Activated naive CD8-positive, alpha-beta T cell treated with anti-CD3 and anti-CD28 coated beads, Interleukin-2, amount 10 ng/mL, durations not matched to agents 7 days and 5 days (primary cell): ENCODE measurements at regions not wholly inside any gene's neighbourhood (a gene's known extent, or its start where the extent isn't known, plus 50 kb on each side); places are given as distances from the start of the nearest gene placed in this dataset.

Source experiments
- ATAC-seq: fragments of 150-1000 bp; cut with Tn5 transposase; one replicate; pipeline ENCODE4 v1.10.0; 2021; ENCODE audit warnings: low read depth, moderate library complexity
- POLR2A ChIA-PET: fragments of 350-600 bp; sonication (Branson Sonifier 250); formaldehyde crosslinking; loops from one replicate; lab custom pipeline; 2021; ENCODE audit warnings: antibody characterized with exemption; lab: Charles Lee
- DNase-seq: peaks from one replicate; pipeline ENCODE4 v3.0.0; 2021
- H3K27ac Mint-ChIP-seq: one replicate; pipeline ENCODE4 v1.8.0; 2022; ENCODE audit warnings: mild to moderate bottlenecking, mixed read lengths
- H3K27me3 Mint-ChIP-seq: one replicate; pipeline ENCODE4 v1.8.0; 2022; ENCODE audit warnings: mild to moderate bottlenecking, moderate library complexity, mixed read lengths
- H3K36me3 Mint-ChIP-seq: one replicate; pipeline ENCODE4 v1.8.0; 2021; ENCODE audit warnings: mild to moderate bottlenecking, mixed read lengths
- H3K4me1 Mint-ChIP-seq: one replicate; pipeline ENCODE4 v1.8.0; 2021; ENCODE audit warnings: mixed read lengths
- H3K4me3 Mint-ChIP-seq: one replicate; pipeline ENCODE4 v1.8.0; 2022; ENCODE audit warnings: mild to moderate bottlenecking, moderate library complexity, mixed read lengths
- H3K9me3 Mint-ChIP-seq: one replicate; pipeline ENCODE4 v1.8.0; 2021; ENCODE audit warnings: mixed read lengths

DNA sequence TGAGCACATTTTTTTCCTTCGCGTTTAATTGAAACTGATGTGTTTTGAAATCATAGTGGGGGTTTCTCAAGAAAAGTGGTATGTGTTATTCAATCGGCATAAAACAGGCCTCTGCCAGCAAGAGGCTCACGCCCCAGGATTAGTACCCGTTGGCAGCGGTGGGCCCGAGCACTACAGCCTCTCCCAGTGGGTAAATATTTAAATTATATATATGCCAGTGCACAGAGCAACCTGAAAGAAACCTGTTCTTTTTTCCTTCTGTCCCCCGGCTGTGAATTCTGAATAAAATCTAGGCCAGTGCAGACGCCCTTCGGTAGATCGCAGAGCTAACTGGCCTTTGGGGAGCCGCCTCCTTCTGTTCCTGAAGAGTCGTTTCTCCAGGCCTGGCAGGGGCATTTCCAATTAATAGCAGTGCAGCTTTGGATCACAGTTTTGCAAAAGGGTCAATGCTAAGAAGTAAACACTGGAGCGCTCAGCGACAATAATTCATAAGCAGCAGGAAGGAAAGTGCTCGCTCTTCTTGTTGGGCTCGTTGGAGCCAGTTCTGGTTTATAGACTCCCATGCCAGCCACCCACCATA, 202.8 kb upstream of the SALL3 start:
- Mint-ChIP-seq H3K36me3 (no peaks in the 10 kb centered on the region), H3K27ac (no peak overlapping the region), H3K4me3 (no peak overlapping the region), H3K4me1 (no peaks in the 10 kb centered on the region), H3K9me3 (no peaks in the 10 kb centered on the region), H3K27me3 (no peaks in the 10 kb centered on the region)
- POLR2A ChIA-PET = no interaction called here
- ATAC-seq (no peak), DNase-seq (no peak)

DNA sequence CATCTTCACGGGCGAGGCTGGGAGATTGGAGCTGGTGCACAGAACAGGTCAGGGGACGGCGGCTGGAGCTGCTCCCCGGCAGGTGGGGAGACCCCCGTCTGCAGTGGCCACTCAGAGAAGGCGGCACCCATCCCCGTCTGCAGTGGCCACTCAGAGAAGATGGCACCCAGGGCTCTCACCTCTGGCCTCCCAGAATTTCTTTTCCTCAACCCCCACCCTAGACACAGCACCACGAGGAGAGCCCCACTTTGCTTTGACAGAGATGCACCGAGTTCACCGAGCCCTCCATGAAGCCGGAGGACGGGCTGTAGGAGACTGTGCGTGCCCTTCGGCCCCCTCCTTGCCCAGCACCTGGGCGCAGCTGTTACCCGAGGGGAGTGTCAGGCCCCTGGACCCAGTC, 201.6 kb upstream of the SALL3 start:
- H3K9me3 Mint-ChIP-seq = no peaks in the 10 kb centered on the region
- no peaks in the 10 kb centered on the region for H3K27me3 Mint-ChIP-seq
- no peak for DNase-seq
- no peak overlapping the region for H3K27ac Mint-ChIP-seq
- no peaks in the 10 kb centered on the region for H3K4me1 Mint-ChIP-seq
- no peaks in the 10 kb centered on the region for H3K36me3 Mint-ChIP-seq
- no peak overlapping the region for H3K4me3 Mint-ChIP-seq
- POLR2A ChIA-PET = no interaction called here
- no peak for ATAC-seq

DNA sequence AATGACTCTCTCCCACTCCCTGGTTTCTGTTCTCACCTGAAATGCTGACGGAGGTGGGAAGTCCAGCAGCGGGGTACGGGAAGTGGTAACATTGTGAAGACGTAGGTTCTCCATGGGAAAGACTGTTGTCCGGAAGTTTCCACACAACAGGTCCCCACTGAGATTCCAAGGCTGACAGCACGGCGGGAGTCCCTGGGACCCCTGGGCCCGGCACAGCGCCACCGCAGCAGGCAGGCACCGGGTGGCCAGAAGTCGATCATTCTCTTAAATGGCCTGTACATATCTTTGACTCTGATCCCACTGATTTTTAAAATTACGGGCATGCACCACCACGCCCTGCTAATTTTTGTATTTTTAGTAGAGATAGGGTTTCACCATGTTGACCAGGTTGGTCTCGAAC, 201.0 kb upstream of the SALL3 start:
- Mint-ChIP-seq H3K27me3 (no peaks in the 10 kb centered on the region), H3K4me1 (no peaks in the 10 kb centered on the region), H3K9me3 (no peaks in the 10 kb centered on the region), H3K4me3 (no peak overlapping the region), H3K36me3 (no peaks in the 10 kb centered on the region), H3K27ac (no peak overlapping the region)
- no peak for ATAC-seq
- POLR2A ChIA-PET = no interaction called here
- no peak for DNase-seq

DNA sequence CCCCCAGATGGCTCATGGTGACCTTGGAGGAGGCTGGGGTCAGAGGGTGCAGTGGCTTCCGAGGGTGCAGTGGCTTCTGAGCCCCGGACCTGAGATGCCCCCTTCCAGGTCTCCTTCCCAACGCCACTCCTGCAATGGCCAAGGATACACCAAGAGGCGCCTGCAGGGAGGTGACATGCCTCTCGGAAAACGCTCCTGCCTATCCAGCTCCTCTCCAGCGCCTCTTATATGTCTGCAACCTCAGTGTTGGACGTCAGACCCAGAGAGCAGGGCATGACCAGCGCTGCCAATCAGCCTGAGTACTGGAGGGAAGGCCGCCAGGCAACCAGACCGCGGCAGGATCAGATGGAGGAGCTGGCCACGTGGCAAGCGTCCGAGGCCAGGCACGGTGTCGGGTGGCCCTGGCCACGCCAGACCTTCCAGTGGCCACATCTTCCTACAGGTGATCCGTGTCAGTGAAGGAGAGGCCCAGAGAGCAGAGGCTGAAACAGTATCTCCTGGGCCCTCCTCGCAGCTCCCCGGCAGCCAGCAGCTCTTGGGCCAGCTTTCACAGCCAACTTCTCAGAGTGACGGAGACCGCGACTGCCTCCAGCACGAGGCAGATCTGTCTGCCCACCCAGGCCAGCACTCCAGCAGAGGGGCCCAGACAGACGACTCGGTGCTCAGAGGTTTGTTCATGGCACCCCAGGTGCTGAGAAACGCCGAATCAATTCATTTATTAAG, 199.5 kb upstream of the SALL3 start:
- no peaks in the 10 kb centered on the region for H3K27me3 Mint-ChIP-seq
- H3K4me1 Mint-ChIP-seq = no peaks in the 10 kb centered on the region
- ATAC-seq (no peak), DNase-seq (no peak)
- H3K36me3 Mint-ChIP-seq = no peaks in the 10 kb centered on the region
- POLR2A ChIA-PET = no interaction called here
- H3K27ac Mint-ChIP-seq = no peak overlapping the region
- H3K9me3 Mint-ChIP-seq = no peaks in the 10 kb centered on the region
- no peak overlapping the region for H3K4me3 Mint-ChIP-seq

DNA sequence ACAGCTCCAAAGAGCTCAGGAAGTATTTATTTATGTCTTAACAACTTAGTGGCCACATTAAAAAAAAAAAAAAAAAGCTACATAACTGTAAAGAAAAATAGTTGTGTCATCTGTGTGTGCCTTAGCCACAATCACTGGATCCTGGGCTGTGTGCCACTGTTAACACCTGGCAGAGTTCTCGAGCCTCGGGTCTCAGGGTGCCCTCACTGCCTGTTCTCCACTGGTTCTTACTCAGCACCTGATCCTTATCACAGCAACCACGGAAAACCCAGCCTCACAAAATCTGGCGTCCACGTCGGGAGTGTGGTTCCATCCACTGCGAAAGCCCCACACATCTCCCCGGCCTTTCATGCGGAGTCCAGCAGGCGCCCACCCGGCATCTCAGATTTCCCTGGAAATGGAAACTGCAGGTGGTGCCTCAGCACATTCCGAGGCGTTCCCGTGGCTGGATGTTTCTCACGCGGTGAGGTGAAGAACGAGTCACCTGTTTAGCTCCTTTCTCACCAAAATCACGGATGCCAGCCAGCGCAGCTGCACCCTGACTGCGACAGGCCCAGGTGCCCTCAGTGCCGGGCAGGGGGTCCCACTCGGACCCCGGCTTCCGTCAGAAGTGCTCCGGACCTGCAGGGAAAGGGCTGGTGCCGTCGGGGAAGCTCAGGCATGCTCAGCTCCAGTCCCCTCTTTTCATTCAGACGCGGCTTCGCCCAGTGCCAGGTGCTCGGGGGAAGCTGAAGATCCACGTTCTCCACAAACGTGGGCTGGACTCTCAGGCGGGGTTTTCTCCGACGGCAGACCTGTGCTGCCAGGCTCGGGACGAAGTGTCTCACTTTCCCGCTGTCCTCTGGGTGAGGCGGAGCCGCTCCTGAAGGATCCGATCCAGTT, 198.7 kb upstream of the SALL3 start:
- ATAC-seq = no peak
- Mint-ChIP-seq H3K36me3 (no peaks in the 10 kb centered on the region), H3K9me3 (no peaks in the 10 kb centered on the region), H3K27ac (no peak overlapping the region), H3K27me3 (no peaks in the 10 kb centered on the region), H3K4me3 (no peak overlapping the region), H3K4me1 (no peaks in the 10 kb centered on the region)
- no peak for DNase-seq
- POLR2A ChIA-PET = no interaction called here

DNA sequence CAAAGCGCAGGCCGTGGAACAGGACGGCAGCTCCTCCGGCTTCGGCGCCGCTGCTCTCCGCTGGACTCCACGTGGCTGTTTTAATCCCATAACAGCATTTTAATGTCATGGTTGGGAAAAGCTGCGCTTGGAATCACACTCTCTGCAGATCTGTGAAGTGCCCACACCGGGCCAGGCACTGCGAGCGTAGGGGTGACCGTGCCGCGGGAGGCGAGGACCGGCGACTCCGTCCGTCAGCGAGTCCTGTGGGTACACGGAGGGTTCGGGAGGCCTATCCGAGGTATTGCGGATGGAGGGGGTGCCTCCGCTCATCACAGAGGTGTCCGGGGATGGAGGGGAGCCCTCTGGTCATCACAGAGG, 198.0 kb upstream of the SALL3 start:
- Mint-ChIP-seq H3K4me3 (no peak overlapping the region), H3K4me1 (no peaks in the 10 kb centered on the region), H3K9me3 (no peaks in the 10 kb centered on the region), H3K27me3 (no peaks in the 10 kb centered on the region), H3K27ac (no peak overlapping the region), H3K36me3 (no peaks in the 10 kb centered on the region)
- POLR2A ChIA-PET = no interaction called here
- no peak for DNase-seq
- ATAC-seq = no peak

DNA sequence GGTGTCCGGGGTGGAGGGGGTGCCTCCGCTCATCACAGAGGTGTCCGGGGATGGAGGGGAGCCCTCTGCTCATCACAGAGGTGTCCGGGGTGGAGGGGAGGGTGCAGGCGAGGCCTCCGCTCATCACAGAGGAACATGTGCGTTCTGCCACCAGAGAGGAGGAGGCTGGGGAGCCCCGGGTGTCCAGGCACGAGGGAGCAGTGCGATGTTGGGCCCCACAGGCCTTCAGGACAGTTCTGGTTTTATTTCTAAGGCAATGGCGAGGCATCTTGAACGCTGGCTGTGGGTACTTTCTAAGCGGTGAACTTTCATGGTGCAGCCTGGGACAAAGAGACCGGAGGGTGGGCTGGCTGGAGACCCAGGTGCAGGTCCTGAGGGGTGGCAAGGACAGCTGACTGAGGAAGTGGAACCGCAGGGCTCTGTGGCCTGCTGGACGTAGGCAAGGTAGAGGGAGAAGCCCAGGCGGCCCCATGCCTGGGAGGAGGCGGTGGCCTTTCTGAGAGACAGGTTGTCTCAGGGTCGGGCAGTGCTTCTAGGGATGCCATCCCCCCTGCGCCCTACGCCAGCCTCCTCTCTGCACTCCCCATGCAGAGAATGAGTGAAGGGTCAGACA, 196.6 kb upstream of the SALL3 start:
- no peaks in the 10 kb centered on the region for H3K4me1 Mint-ChIP-seq
- DNase-seq (no peak), ATAC-seq (no peak)
- H3K36me3 Mint-ChIP-seq = no peaks in the 10 kb centered on the region
- no peak overlapping the region for H3K4me3 Mint-ChIP-seq
- H3K9me3 Mint-ChIP-seq = no peaks in the 10 kb centered on the region
- POLR2A ChIA-PET = no interaction called here
- H3K27me3 Mint-ChIP-seq = no peaks in the 10 kb centered on the region
- no peak overlapping the region for H3K27ac Mint-ChIP-seq

DNA sequence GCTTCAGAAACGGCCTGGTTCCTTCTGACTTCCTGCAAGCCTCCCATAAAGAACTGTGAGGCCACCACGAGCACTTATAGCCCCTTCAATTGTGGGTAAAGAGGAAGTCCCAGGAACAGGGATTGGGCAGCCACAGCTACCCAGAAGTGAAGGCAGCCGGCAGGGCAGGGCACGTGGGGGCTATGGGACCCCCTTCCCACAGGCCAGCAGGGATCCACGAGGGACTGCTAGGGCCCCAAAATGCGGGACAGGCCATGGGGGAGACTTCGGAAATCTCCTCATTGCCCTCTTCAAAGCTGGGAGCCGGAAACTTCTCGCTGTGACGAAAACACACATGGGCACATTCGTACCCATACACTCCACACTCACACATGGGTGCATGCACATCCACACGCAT, 196.1 kb upstream of the SALL3 start:
- H3K4me1 Mint-ChIP-seq = no peaks in the 10 kb centered on the region

DNA sequence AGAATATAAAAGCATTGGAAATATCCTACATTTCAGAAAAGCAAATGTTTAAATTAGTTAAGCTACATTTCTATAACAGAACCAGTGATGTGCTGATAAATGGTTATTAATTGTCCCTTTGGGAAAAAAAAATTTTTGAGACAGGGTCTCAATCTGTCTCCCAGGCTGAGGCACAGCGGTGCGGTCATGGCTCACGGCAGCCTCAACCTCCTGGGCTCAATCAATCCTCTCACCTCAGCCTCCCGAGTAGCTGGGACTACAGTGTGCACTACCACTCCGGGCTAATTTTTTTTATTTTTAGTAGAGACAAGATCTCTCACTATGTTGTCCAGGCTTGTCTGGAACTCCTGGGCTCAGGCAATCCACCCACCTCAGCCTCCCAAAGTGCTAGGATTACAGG, 194.8 kb upstream of the SALL3 start:
- no peaks in the 10 kb centered on the region for H3K27me3 Mint-ChIP-seq
- H3K36me3 Mint-ChIP-seq = no peaks in the 10 kb centered on the region
- H3K4me1 Mint-ChIP-seq = no peaks in the 10 kb centered on the region
- no peaks in the 10 kb centered on the region for H3K9me3 Mint-ChIP-seq
- no peak for ATAC-seq
- no peak overlapping the region for H3K27ac Mint-ChIP-seq
- no peak for DNase-seq
- POLR2A ChIA-PET = no interaction called here
- no peak overlapping the region for H3K4me3 Mint-ChIP-seq

More for the DNA sequence above, 196.1 kb upstream of the SALL3 start:
- Mint-ChIP-seq H3K27me3 (no peaks in the 10 kb centered on the region), H3K9me3 (no peaks in the 10 kb centered on the region), H3K36me3 (no peaks in the 10 kb centered on the region), H3K27ac (no peak overlapping the region), H3K4me3 (no peak overlapping the region)
- DNase-seq (no peak), ATAC-seq (no peak)
- POLR2A ChIA-PET = no interaction called here

DNA sequence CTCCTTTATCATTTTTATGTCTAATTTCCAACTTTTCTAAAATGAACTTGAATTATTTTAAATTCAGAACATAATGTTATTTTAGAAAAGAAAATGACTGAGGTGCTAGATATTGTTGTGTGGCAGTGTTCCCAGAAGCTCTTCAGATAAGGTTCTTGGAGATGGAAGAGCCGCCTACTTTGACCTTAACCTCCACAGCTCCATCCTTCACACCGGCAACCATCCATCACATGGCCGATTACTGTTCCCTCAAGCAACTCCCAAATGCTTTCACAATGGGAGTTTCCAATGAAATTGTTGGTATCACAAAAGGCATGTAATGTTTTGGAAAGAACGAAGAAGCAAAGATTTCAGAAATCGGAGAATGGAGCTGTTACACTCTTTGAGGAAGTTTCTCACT, 193.9 kb upstream of the SALL3 start:
- H3K27ac Mint-ChIP-seq = no peak overlapping the region
- ATAC-seq = no peak
- no peaks in the 10 kb centered on the region for H3K4me1 Mint-ChIP-seq
- H3K4me3 Mint-ChIP-seq = no peak overlapping the region
- no peak for DNase-seq
- H3K9me3 Mint-ChIP-seq = no peaks in the 10 kb centered on the region
- no peaks in the 10 kb centered on the region for H3K36me3 Mint-ChIP-seq
- H3K27me3 Mint-ChIP-seq = no peaks in the 10 kb centered on the region
- POLR2A ChIA-PET = no interaction called here

DNA sequence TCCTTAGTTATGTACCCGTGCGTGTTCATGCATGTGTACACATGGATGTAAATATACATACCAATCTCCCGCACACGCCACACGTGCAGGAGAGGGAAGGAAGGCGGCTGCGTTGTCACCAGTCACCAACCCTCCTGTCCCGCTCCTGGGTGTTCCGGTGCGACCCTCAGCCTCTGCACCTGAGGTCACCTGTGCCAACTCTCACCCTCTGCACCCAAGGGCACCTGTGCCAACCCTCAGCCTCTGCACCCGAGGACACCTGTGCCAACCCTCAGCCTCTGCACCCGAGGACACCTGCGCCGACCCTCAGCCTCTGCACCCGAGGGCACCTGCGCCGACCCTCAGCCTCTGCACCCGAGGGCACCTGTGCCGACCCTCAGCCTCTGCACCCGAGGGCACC, 192.8 kb upstream of the SALL3 start:
- DNase-seq (no peak), ATAC-seq (no peak)
- H3K4me1 Mint-ChIP-seq = no peaks in the 10 kb centered on the region
- no peaks in the 10 kb centered on the region for H3K27me3 Mint-ChIP-seq
- no peaks in the 10 kb centered on the region for H3K36me3 Mint-ChIP-seq
- H3K4me3 Mint-ChIP-seq = no peak overlapping the region
- H3K9me3 Mint-ChIP-seq = no peaks in the 10 kb centered on the region
- H3K27ac Mint-ChIP-seq = no peak overlapping the region
- POLR2A ChIA-PET = no interaction called here

DNA sequence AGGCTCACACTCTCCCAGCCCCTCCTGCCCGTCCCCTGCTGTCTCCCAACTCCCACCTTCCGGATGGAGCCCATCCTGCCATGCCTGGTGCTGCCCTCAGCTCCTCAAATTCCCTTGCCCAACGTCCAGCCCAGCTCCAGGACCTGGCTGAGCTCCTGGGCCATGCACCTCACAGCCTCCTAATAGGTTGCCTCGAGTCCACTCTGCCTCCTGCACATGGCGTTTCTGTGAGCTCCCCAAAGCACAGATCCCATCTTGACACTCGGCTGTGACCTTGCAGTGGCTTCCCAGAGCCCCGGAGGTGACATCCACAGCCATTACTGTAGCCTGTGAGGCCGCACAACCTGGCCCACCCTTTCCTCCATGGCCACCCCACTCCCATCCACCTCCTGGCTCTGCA, 191.9 kb upstream of the SALL3 start:
- ATAC-seq (no peak), DNase-seq (no peak)
- Mint-ChIP-seq H3K27me3 (no peaks in the 10 kb centered on the region), H3K4me3 (no peak overlapping the region), H3K9me3 (no peaks in the 10 kb centered on the region), H3K27ac (no peak overlapping the region), H3K36me3 (no peaks in the 10 kb centered on the region), H3K4me1 (no peaks in the 10 kb centered on the region)
- POLR2A ChIA-PET = no interaction called here

DNA sequence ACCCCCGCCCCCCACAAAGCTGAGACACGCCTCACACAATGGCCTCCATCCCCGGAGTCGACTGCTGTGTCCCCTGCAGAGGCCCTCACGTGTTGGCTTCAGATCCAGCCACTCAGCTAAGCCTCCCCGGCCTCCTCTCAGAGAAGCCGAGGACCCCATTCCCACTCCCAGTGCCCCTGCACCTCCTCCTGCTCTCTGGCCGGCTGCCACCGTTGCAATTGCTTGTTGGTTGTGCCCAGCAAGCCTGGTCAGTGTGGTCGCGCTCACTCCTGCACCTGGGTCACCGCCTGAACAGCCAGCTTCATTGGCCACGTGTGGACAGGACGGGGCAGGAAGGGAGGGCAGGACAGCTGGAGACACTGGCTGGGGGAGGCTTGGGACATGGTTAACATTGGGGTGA, 191.5 kb upstream of the SALL3 start:
- POLR2A ChIA-PET = no interaction called here
- no peaks in the 10 kb centered on the region for H3K4me1 Mint-ChIP-seq
- H3K9me3 Mint-ChIP-seq = no peaks in the 10 kb centered on the region
- H3K27ac Mint-ChIP-seq = no peak overlapping the region
- no peaks in the 10 kb centered on the region for H3K36me3 Mint-ChIP-seq
- no peak for DNase-seq
- H3K4me3 Mint-ChIP-seq = no peak overlapping the region
- no peak for ATAC-seq
- no peaks in the 10 kb centered on the region for H3K27me3 Mint-ChIP-seq

DNA sequence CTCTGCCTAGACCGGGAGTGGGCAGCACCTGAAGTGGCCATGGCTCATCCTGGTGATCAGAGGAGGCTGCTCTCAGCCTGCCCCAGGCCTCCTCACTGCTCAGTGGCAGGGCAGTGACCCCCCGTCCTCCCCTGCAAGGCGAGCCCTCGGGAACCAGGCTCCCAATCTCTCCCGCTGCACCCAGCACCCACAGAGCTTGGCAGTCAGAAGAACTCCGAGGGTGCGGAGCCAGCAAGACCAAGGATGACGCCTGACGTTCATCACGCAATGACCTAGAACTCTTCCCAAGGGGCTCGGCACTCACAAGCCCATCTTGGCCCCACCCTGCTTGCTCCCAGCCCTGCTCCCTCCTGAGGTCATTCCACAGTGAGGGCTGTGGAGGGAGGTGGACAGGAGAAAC, 189.8 kb upstream of the SALL3 start:
- Mint-ChIP-seq H3K4me1 (no peaks in the 10 kb centered on the region), H3K9me3 (no peaks in the 10 kb centered on the region), H3K27me3 (no peaks in the 10 kb centered on the region), H3K36me3 (no peaks in the 10 kb centered on the region), H3K27ac (no peak overlapping the region), H3K4me3 (no peak overlapping the region)
- ATAC-seq (no peak), DNase-seq (no peak)
- POLR2A ChIA-PET = no interaction called here
